Rectal smooth muscle tissue (tissue), 1 donor: ENCODE measurements at regions not wholly inside any gene's neighbourhood (a gene's known extent, or its start where the extent isn't known, plus 50 kb on each side); places are given as distances from the start of the nearest gene placed in this dataset.

Experiments used
- H3K27ac ChIP-seq: one replicate; pipeline ENCODE4 v1.7.0; 2013; ENCODE audit warnings: low read depth, low read length, inconsistent platforms
- H3K27me3 ChIP-seq: one replicate; pipeline ENCODE4 v1.7.0; 2013; ENCODE audit warnings: low read length; ENCODE audit not compliant: control insufficient read depth, insufficient read depth
- H3K36me3 ChIP-seq: one replicate; pipeline ENCODE4 v1.7.0; 2013; ENCODE audit warnings: low read length; ENCODE audit not compliant: control insufficient read depth, insufficient read depth
- H3K4me1 ChIP-seq: one replicate; pipeline ENCODE4 v1.7.0; 2013; ENCODE audit warnings: low read length; ENCODE audit not compliant: control insufficient read depth, insufficient read depth
- H3K4me3 ChIP-seq: one replicate; pipeline ENCODE4 v1.7.0; 2013; ENCODE audit warnings: low read length
- H3K9ac ChIP-seq: one replicate; pipeline ENCODE4 v1.7.0; 2013; ENCODE audit warnings: low read length

DNA sequence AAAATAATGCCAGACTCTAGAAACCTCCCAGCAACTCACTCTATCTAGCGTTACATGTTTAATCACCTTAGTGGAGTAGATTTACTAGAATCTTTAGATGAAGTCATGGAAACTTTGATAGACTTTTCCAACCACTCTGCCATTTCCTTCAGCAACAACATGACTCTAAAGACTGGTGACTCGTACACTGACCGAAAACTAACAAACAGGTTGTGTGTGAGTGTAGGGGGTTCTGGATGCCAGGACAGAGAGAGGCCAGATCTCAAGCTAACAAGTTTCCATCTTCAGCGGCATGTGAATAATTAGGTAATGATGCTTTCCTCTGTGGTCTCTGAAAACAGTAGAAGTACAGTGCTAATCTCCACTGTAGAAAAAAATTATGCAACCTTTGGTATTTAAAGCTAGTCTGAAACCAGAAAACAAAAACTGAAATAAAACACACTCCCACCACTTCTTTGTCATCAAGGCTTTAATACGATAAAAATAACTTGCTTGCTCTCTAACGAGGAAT is 286.4 kb downstream of the PRDM5 start:
- H3K36me3 ChIP-seq = no peaks in the 10 kb centered on the region
- no peaks in the 10 kb centered on the region for H3K4me1 ChIP-seq
- H3K9ac ChIP-seq = no peak overlapping the region
- no peaks in the 10 kb centered on the region for H3K27me3 ChIP-seq
- no peak overlapping the region for H3K27ac ChIP-seq
- no peak overlapping the region for H3K4me3 ChIP-seq

DNA sequence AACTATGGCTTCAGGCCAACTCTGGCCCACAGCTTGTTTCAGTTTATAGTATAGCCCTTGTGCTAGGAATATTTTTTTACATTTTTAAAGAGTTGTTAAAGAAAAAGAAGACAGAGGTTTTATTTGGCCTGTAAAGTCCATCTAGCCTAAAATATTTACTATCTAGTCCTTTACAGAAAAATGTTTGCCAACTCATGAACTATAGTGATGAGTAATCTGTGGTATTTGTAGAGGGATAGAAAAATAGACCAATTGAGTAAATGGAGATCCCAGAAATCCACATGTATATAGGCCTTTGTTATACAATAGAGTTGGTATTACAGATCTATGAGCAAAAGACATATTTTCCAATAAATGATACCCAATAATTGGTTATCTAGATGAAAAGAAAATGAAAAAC is 288.7 kb downstream of the PRDM5 start:
- Histone ChIP-seq H3K27me3 (no peaks in the 10 kb centered on the region), H3K9ac (no peak overlapping the region), H3K27ac (no peak overlapping the region), H3K4me3 (no peak overlapping the region), H3K4me1 (no peaks in the 10 kb centered on the region), H3K36me3 (no peaks in the 10 kb centered on the region)

DNA sequence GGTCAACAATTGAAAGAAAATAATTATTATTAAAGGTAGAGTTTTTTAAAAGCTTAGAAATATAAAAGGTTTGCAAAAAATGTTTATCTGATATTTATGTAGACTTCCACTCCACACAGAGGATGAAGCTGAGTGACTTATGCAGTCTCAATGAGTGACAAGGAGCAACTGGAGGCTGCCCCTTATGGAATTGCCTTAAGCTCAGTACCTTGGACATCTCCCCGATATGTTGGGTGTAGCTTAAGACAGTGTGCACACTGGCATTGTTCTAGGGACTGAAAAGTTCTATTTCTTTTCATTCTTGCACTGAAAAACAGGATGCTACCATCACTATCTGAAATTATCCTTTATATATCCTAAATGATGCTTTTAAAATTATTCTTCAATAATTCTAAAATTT is 292.1 kb downstream of the PRDM5 start:
- Histone ChIP-seq H3K4me3 (no peak overlapping the region), H3K27ac (no peak overlapping the region), H3K36me3 (no peaks in the 10 kb centered on the region), H3K4me1 (no peaks in the 10 kb centered on the region), H3K9ac (no peak overlapping the region), H3K27me3 (no peaks in the 10 kb centered on the region)

DNA sequence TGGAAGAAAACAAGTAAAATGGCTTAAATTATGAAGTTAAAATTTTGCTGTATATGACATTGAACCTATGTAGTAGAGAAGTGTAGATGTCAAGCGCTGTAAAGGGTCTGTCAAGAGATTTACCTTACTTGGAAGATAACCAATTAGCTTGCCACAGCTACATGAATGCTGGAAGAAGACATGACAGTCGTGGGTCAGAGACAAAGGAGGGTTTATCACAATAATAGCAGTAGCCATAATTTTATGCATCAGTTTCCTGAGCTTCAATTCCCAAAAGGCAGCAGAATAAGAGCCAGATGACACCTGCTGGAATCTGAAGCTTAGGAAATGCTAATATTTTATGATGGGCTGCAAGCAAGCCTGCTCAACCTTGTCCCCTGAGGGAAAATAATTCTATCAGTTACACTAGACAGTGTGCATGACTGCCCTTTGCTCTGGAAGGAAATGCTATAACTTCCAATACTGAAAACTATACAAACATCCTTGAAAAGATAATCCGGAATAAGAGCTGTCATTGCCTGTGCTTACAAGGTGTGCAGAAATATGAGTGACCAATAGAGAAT is 292.9 kb downstream of the PRDM5 start:
- no peaks in the 10 kb centered on the region for H3K27me3 ChIP-seq
- H3K4me1 ChIP-seq = no peaks in the 10 kb centered on the region
- H3K27ac ChIP-seq = no peak overlapping the region
- H3K4me3 ChIP-seq = no peak overlapping the region
- no peaks in the 10 kb centered on the region for H3K36me3 ChIP-seq
- no peak overlapping the region for H3K9ac ChIP-seq

DNA sequence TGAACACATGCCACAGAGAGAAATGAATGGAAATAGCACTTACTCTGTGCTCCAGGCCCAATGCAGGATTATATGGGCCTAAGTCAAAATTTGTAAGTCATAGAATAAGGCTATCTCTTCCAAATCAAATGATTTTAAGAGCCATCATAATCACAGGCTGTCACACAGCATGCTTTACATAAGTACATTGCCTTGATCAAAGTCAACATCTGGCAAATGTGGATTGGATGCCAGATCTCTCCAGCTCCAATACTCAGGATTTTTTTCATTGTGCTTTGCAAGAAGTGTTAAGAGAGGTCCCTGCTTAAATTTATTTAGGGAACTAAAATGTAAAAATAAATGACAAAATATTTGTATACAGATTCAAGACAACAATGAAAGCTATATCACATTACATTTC is 299.9 kb downstream of the PRDM5 start:
- H3K4me1 ChIP-seq = no peaks in the 10 kb centered on the region
- H3K27me3 ChIP-seq = no peaks in the 10 kb centered on the region
- H3K36me3 ChIP-seq = no peaks in the 10 kb centered on the region
- H3K9ac ChIP-seq = no peak overlapping the region
- H3K4me3 ChIP-seq = no peak overlapping the region
- H3K27ac ChIP-seq = no peak overlapping the region

DNA sequence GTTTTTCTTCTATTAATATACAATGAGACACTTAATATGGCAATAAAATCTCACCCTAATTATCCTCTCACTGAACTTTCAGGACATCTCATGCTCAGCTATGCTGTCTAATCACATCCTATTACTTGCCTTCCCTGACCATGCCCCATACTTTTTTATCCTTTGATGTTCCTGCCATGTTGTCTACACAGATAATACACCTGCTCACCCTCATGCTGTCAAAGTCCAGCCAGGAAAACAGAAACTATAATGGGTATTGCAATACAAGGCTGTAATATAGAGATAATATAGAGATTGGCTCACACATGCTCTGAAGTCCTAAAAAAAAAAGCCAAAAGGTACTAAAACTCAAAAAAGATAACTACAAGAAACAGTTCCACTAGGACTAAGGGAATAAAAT is 305.4 kb downstream of the PRDM5 start:
- H3K27me3 ChIP-seq = no peaks in the 10 kb centered on the region
- no peaks in the 10 kb centered on the region for H3K4me1 ChIP-seq
- H3K36me3 ChIP-seq = no peaks in the 10 kb centered on the region
- H3K27ac ChIP-seq = no peak overlapping the region
- no peak overlapping the region for H3K9ac ChIP-seq
- H3K4me3 ChIP-seq = no peak overlapping the region

DNA sequence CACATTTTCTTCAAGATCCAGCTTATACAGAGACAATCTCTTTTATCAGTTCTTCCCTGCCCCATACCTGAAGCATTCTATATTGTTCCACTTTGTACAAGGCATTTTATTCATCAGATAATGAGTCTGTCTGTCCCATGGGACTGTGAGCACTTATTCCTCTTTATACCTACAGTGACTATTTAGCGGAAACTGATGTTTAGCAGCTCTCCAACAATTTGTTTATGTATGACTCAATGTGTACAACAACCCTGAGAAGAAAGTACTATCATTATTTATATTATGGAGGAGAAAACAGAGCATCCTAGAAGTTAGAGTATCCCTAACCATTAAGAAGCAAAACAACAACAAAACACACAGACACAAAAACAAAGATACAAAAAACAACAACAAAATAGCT is 306.5 kb downstream of the PRDM5 start:
- Histone ChIP-seq H3K9ac (no peak overlapping the region), H3K27me3 (no peaks in the 10 kb centered on the region), H3K4me1 (no peaks in the 10 kb centered on the region), H3K4me3 (no peak overlapping the region), H3K36me3 (no peaks in the 10 kb centered on the region), H3K27ac (no peak overlapping the region)

DNA sequence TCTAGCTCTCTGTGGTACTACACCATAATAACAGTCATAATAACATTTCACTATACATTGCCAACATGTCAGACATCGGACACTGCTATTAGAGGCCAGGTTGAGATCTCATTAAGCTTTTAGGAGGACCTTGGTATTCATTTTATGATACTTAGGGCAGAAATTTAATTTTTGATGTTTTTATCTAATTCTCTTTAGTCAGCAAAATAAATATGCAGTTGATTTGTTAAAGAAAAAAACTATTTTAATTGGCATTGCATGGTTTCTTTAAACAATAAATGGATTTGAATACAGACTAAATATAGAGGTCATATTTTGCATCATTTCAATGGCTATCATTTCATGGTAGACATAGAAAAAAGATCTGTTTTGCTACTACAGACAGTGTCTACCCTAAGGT is 308.7 kb downstream of the PRDM5 start:
- Histone ChIP-seq H3K36me3 (no peaks in the 10 kb centered on the region), H3K27ac (no peak overlapping the region), H3K9ac (no peak overlapping the region), H3K4me3 (no peak overlapping the region), H3K4me1 (no peaks in the 10 kb centered on the region), H3K27me3 (no peaks in the 10 kb centered on the region)

DNA sequence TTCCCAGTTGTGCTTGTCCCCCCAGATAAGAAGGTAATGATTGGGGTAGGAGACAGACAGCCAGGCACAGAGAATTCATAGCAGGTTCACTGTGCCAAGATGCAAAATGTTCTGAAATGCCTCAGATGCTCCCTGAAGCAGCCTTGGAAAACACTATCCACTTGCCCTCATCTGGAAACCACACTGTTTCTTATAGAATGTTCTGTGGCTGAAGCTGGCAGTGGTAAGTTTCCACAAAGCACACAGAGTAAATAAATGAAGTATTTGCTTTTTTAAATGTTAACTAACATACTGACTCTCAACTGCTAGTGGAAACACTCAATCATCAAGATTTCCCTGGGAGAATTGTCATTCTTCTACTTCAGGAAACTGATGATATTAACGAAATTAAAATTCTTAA is 311.4 kb downstream of the PRDM5 start:
- H3K27me3 ChIP-seq = no peaks in the 10 kb centered on the region
- no peaks in the 10 kb centered on the region for H3K36me3 ChIP-seq
- H3K9ac ChIP-seq = no peak overlapping the region
- no peaks in the 10 kb centered on the region for H3K4me1 ChIP-seq
- no peak overlapping the region for H3K4me3 ChIP-seq
- no peak overlapping the region for H3K27ac ChIP-seq

DNA sequence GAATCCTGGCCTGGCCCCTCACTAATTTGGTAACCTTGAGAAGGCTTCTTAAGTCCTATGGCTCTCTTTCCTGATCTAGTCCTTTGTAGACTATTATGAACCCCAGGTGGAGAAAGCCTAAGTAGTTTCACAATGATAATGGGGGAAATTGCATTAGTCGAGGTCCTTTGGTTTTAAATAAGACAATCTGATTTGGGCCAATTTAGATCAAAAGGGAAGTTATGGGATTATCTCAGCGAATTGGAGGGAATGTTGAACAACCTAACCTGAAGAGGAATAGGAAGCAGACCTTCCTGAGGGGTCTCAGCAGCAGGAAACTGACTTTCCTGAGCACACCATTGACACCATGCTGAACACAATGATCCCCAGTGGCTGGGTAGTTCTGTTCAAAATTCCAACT is 331.5 kb downstream of the PRDM5 start:
- no peaks in the 10 kb centered on the region for H3K4me1 ChIP-seq
- H3K27ac ChIP-seq = no peak overlapping the region
- no peak overlapping the region for H3K9ac ChIP-seq
- H3K27me3 ChIP-seq = no peaks in the 10 kb centered on the region
- no peak overlapping the region for H3K4me3 ChIP-seq
- no peaks in the 10 kb centered on the region for H3K36me3 ChIP-seq

DNA sequence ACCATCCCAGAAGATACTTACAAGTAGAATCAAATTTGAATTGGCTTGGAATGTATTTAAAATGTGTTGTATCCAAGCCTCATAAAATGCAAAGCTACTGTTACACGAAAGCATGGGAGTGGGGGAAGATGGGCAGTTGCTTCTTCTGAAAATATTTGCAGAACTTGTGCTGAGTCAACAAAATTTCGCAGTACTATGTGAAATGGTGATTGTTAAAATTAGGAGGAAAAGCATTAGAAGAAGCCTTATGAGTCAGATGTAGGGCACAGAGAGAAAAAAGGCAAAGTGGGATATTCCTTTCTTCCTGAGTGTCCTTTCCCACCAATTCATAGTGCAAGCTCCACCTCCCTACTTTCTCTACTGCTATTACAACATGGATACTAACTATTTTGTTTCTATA is 332.7 kb downstream of the PRDM5 start:
- no peak overlapping the region for H3K27ac ChIP-seq

DNA sequence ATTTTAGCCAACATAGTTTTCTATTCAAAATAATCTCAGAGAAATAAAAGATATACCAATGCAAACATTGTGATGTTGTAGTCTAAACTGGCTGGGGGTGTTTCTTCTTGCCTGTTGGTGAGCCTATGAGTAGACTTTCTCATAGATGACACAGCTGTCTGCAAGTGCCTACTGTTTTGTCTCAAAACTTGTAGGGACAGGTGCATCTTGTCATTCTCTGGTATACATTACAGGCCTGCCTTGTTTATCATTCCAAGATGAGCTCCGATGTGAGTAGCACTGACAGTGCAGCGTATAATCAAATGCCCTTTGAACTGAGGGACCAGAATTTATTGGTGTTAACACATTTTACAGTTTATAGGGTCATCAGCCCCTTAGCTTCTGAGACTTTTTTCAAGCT is 353.8 kb downstream of the PRDM5 start:
- Histone ChIP-seq H3K27me3 (no peaks in the 10 kb centered on the region), H3K9ac (no peak overlapping the region), H3K4me3 (no peak overlapping the region), H3K36me3 (no peaks in the 10 kb centered on the region), H3K4me1 (peaks cover 4% of the 10 kb centered on the region), H3K27ac (no peak overlapping the region)

More for the DNA sequence above, 332.7 kb downstream of the PRDM5 start:
- Histone ChIP-seq H3K4me3 (no peak overlapping the region), H3K27me3 (no peaks in the 10 kb centered on the region), H3K4me1 (no peaks in the 10 kb centered on the region), H3K9ac (no peak overlapping the region), H3K36me3 (no peaks in the 10 kb centered on the region)

DNA sequence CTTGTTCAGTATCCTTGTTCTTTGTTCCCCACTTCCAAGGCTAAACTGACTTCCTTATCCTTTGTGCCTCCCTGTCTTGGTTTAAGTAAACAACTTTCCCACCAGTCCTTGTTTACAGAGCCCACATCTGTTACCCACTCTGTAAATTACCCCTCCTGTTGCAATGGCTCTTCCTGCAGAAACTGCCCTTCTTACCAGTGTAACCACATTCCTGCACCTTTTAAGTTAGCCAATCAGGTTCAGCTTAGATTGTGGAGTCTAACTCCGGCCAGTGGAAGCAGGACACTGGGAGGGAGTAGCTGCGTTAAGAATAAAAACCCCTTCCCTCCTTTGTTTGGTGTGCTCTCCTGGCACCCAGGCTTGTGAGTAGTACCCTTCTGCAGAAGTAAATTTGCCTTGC is 360.9 kb downstream of the PRDM5 start:
- Histone ChIP-seq H3K36me3 (no peaks in the 10 kb centered on the region), H3K27ac (no peak overlapping the region), H3K4me1 (no peaks in the 10 kb centered on the region), H3K9ac (no peak overlapping the region), H3K4me3 (no peak overlapping the region), H3K27me3 (no peaks in the 10 kb centered on the region)
